HEK293 (cell line): ENCODE measurements at regions not wholly inside any gene's neighbourhood (a gene's known extent, or its start where the extent isn't known, plus 50 kb on each side); places are given as distances from the start of the nearest gene placed in this dataset.

Experiments used
- CTCF ChIA-PET: fragments of 350-600 bp; formaldehyde crosslinking; extraction: SDS; loops from one replicate; lab custom pipeline; 2021; ENCODE audit warnings: antibody characterized with exemption; lab: Yijun Ruan, JAX
- POLR2A ChIA-PET: fragments of 300-600 bp; formaldehyde crosslinking; extraction: SDS; loops from one replicate; lab custom pipeline; 2020; ENCODE audit warnings: antibody characterized with exemption, inconsistent platforms; lab: Yijun Ruan, JAX
- H3K27ac ChIP-seq: fragments of 200-500 bp; sonication (Bioruptor generic); 2 replicates; pipeline ENCODE4 v1.5.1; 2014; ENCODE audit warnings: low read depth, low read length, control low read depth, inconsistent platforms; ENCODE audit errors: extremely low read depth
- H3K36me3 ChIP-seq, 2 experiments: fragments of 200-500 bp in 1 of 2; sonication (Bioruptor generic) in 1 of 2; 1 replicate in 1 of 2; 2 replicates in 1 of 2; pipeline ENCODE4 v1.5.1; 2014 to 2017; ENCODE audit warnings: inconsistent platforms in 2 of 2, low read length in 2 of 2; ENCODE audit not compliant: control insufficient read depth in 2 of 2, insufficient read depth in 1 of 2
- H3K4me1 ChIP-seq: fragments of 200-500 bp; sonication (Bioruptor generic); 2 replicates; pipeline ENCODE4 v1.5.1; 2014; ENCODE audit warnings: mild to moderate bottlenecking, low read length, inconsistent platforms; ENCODE audit not compliant: control insufficient read depth, insufficient read depth
- H3K4me3 ChIP-seq: 2 replicates; pipeline ENCODE4 v1.5.1; 2011; ENCODE audit warnings: low read depth, mild to moderate bottlenecking, control low read depth, low read length, moderate library complexity
- H3K9me3 ChIP-seq: fragments of 200-500 bp; sonication (Bioruptor generic); 2 replicates; pipeline ENCODE4 v1.5.1; 2014; ENCODE audit warnings: low read depth, low read length, inconsistent platforms; ENCODE audit not compliant: control insufficient read depth, insufficient read depth
- HOXC10 ChIP-seq: sonication (generic); formaldehyde crosslinking; IDR thresholded peaks from 2 replicates; pipeline ENCODE4 v1.8.1; 2023; ENCODE audit warnings: mild to moderate bottlenecking, missing genetic modification reagents
- TRIM28 ChIP-seq: IDR thresholded peaks from 2 replicates; pipeline ENCODE4 v1.6.1; 2011; ENCODE audit warnings: low read length, control low read depth, borderline replicate concordance
- ZNF16 ChIP-seq: fragments of 450-650 bp; formaldehyde crosslinking; IDR thresholded peaks from 2 replicates; pipeline ENCODE4 v1.5.1; 2016; ENCODE audit warnings: low read depth, missing biosample characterization, missing genetic modification characterization
- ZNF2 ChIP-seq: fragments of 450-650 bp; formaldehyde crosslinking; IDR thresholded peaks from 2 replicates; pipeline ENCODE4 v1.5.1; 2016; ENCODE audit warnings: missing biosample characterization, missing genetic modification characterization
- ZNF214 ChIP-seq: fragments of 450-650 bp; formaldehyde crosslinking; IDR thresholded peaks from 2 replicates; pipeline ENCODE4 v1.5.1; 2017; ENCODE audit warnings: missing biosample characterization, mild to moderate bottlenecking, missing genetic modification characterization, borderline replicate concordance
- ZNF24 ChIP-seq: fragments of 450-650 bp; formaldehyde crosslinking; IDR thresholded peaks from 2 replicates; pipeline ENCODE4 v1.5.1; 2016; ENCODE audit warnings: missing biosample characterization, missing genetic modification characterization
- ZNF292 ChIP-seq: fragments of 450-650 bp; formaldehyde crosslinking; IDR thresholded peaks from 2 replicates; pipeline ENCODE4 v1.5.1; 2016; ENCODE audit warnings: low read depth, missing biosample characterization, missing genetic modification characterization, borderline replicate concordance
- ZNF350 ChIP-seq: fragments of 450-650 bp; formaldehyde crosslinking; IDR thresholded peaks from 2 replicates; pipeline ENCODE4 v1.5.0; 2017; ENCODE audit warnings: missing biosample characterization, mild to moderate bottlenecking, missing genetic modification characterization
- ZNF354C ChIP-seq: fragments of 450-650 bp; formaldehyde crosslinking; IDR thresholded peaks from 2 replicates; pipeline ENCODE4 v1.5.1; 2016; ENCODE audit warnings: missing biosample characterization, missing genetic modification characterization, low read depth, borderline replicate concordance
- ZNF404 ChIP-seq: fragments of 450-650 bp; formaldehyde crosslinking; IDR thresholded peaks from 2 replicates; pipeline ENCODE4 v1.5.1; 2017; ENCODE audit warnings: missing biosample characterization, missing genetic modification characterization
- ZNF423 ChIP-seq: fragments of 450-650 bp; formaldehyde crosslinking; IDR thresholded peaks from 2 replicates; pipeline ENCODE4 v1.5.1; 2016; ENCODE audit warnings: missing biosample characterization, missing genetic modification characterization
- ZNF48 ChIP-seq: fragments of 450-650 bp; formaldehyde crosslinking; IDR thresholded peaks from 2 replicates; pipeline ENCODE4 v1.5.1; 2016; ENCODE audit warnings: missing biosample characterization, missing genetic modification characterization
- ZNF518A ChIP-seq: fragments of 450-650 bp; formaldehyde crosslinking; conservative IDR thresholded peaks from 2 replicates; pipeline ENCODE4 v1.5.1; 2016; ENCODE audit warnings: low read depth, missing biosample characterization, missing genetic modification characterization
- ZNF521 ChIP-seq: fragments of 450-650 bp; formaldehyde crosslinking; IDR thresholded peaks from 2 replicates; pipeline ENCODE4 v1.5.1; 2017; ENCODE audit warnings: missing biosample characterization, mild to moderate bottlenecking, missing genetic modification characterization
- ZNF529 ChIP-seq: fragments of 450-650 bp; formaldehyde crosslinking; IDR thresholded peaks from 2 replicates; pipeline ENCODE4 v1.5.1; 2017; ENCODE audit warnings: missing genetic modification characterization, missing biosample characterization; ENCODE audit not compliant: insufficient replicate concordance
- ZNF555 ChIP-seq: fragments of 450-650 bp; formaldehyde crosslinking; conservative IDR thresholded peaks from 2 replicates; pipeline ENCODE4 v1.5.1; 2017; ENCODE audit warnings: missing biosample characterization, mild to moderate bottlenecking, missing genetic modification characterization, inconsistent platforms
- ZNF585B ChIP-seq: fragments of 450-650 bp; formaldehyde crosslinking; IDR thresholded peaks from 2 replicates; pipeline ENCODE4 v1.5.1; 2016; ENCODE audit warnings: missing biosample characterization, missing genetic modification characterization
- ZNF776 ChIP-seq: fragments of 450-650 bp; formaldehyde crosslinking; IDR thresholded peaks from 2 replicates; pipeline ENCODE4 v1.5.0; 2017; ENCODE audit warnings: missing biosample characterization, missing genetic modification characterization, borderline replicate concordance
- ZNF843 ChIP-seq: fragments of 450-650 bp; formaldehyde crosslinking; IDR thresholded peaks from 2 replicates; pipeline ENCODE4 v1.5.1; 2016; ENCODE audit warnings: missing biosample characterization, missing genetic modification characterization
- ZSCAN18 ChIP-seq: fragments of 450-650 bp; formaldehyde crosslinking; IDR thresholded peaks from 2 replicates; pipeline ENCODE4 v1.5.1; 2016; ENCODE audit warnings: missing biosample characterization, missing genetic modification characterization
- ZSCAN30 ChIP-seq: fragments of 450-650 bp; IDR thresholded peaks from 2 replicates; pipeline ENCODE4 v1.5.1; 2018; ENCODE audit warnings: missing biosample characterization, mild to moderate bottlenecking, missing genetic modification characterization, moderate library complexity
- TF ChIP-seq, protein P1 (sequence below): fragments of 450-650 bp; IDR thresholded peaks from 2 replicates; pipeline ENCODE4 v1.5.1; 2018; ENCODE audit warnings: missing biosample characterization, missing genetic modification characterization
- TF ChIP-seq, protein P2 (sequence below): fragments of 450-650 bp; formaldehyde crosslinking; IDR thresholded peaks from 2 replicates; pipeline ENCODE4 v1.5.1; 2016; ENCODE audit warnings: missing biosample characterization, missing genetic modification characterization
- TF ChIP-seq, protein P3 (sequence below): fragments of 450-650 bp; formaldehyde crosslinking; IDR thresholded peaks from 2 replicates; pipeline ENCODE4 v1.5.1; 2016; ENCODE audit warnings: missing biosample characterization, missing genetic modification characterization

DNA sequence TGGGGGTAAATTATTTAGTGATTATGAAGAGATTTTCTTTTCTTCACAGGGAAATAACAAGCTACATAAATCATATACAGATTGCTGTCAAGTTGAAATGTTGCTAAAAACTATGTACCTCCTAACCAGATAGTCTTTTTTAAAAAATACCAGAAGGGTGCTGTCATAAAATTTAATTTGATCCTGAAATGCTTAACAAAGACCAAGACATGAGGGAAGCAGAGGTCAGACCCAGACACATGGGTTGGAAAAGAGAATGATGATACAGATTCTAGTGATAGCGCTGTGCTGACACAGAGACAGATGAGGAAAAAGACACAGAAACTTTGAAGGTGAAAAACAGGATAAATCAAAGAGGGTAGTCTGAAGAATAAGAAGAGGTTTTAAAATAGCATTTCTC is 573.1 kb downstream of the HACE1 start (continued):
- TF ChIP-seq ZNF518A (no peak), HOXC10 (CRISPR knock-in tag) (no peak)
- TF ChIP-seq, all 188 proteins: peak for 0

DNA sequence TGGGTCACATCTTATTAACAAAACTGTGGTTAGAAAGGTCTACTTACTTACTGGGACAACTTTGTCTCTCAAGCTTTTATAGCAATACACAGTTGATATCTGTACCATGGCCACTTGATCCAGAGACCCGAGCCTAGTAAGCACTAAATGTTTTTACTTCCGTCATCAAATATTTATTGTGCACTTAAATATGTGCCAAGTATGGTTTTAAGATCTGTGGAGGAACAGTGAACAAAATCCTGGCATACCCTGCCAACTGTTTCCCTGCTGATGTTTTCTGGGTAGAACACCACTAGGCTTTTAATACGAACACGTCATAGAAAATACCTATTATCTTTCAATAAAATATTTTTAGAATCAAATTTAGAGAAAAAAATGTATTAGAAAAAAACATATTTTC is 574.8 kb downstream of the HACE1 start:
- CTCF ChIA-PET, result no interaction called here
- no peak overlapping the region for H3K4me3 ChIP-seq
- POLR2A ChIA-PET, result no interaction called here
- no peak for TF ChIP-seq ZNF585B (tag by site-specific recombination)
- no peak for TF ChIP-seq ZNF529
- TF ChIP-seq, protein P1, sequence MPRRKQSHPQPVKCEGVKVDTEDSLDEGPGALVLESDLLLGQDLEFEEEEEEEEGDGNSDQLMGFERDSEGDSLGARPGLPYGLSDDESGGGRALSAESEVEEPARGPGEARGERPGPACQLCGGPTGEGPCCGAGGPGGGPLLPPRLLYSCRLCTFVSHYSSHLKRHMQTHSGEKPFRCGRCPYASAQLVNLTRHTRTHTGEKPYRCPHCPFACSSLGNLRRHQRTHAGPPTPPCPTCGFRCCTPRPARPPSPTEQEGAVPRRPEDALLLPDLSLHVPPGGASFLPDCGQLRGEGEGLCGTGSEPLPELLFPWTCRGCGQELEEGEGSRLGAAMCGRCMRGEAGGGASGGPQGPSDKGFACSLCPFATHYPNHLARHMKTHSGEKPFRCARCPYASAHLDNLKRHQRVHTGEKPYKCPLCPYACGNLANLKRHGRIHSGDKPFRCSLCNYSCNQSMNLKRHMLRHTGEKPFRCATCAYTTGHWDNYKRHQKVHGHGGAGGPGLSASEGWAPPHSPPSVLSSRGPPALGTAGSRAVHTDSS (tag by site-specific recombination), result no peak
- no peak for TF ChIP-seq ZNF16
- TF ChIP-seq ZNF2 (tag by site-specific recombination), result no peak
- TF ChIP-seq ZNF350 (tag by site-specific recombination), result no peak
- no peak for TF ChIP-seq ZNF48
- TF ChIP-seq ZNF555 (tag by site-specific recombination), result no peak
- no peak for TF ChIP-seq ZSCAN30 (tag by site-specific recombination)
- TF ChIP-seq ZNF776 (tag by site-specific recombination), result no peak
- no peak for TF ChIP-seq ZNF292 (tag by site-specific recombination)
- no peak for TF ChIP-seq TRIM28
- no peak for TF ChIP-seq ZNF404 (tag by site-specific recombination)
- no peak for TF ChIP-seq ZNF843 (tag by site-specific recombination)
- no peak for TF ChIP-seq ZNF521
- no peaks in the 10 kb centered on the region for H3K36me3 ChIP-seq
- H3K27ac ChIP-seq, result no peak overlapping the region
- no peaks in the 10 kb centered on the region for H3K9me3 ChIP-seq
- no peaks in the 10 kb centered on the region for H3K4me1 ChIP-seq

DNA sequence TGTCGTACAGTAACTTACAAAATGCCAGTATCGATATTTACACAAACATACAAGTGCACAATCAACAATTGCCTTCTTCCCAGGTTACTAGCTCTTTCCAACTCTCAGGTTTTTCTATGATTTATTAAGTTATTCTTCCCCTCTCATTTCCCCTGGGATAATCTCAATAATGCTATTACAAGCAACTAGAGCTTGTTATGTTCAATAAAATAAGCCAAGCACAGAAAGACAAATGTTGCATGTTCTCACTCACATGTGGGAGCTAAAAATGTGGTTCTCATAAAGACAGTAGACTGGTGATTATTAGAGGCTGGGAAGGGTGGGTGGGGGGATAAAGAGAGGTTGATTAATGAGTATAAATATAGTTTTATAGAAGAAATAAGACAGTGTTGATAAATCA is 577.1 kb downstream of the HACE1 start:
- CTCF ChIA-PET, result interaction anchor here (1.5 to 1.6 kb wide), 2 partner anchors 41 to 43 kb away, joined by 4 read pairs; no protein-coding TSS in a partner anchor
- POLR2A ChIA-PET, result no interaction called here
- Histone ChIP-seq H3K4me3 (no peak overlapping the region), H3K36me3 (no peaks in the 10 kb centered on the region), H3K27ac (no peak overlapping the region), H3K9me3 (no peaks in the 10 kb centered on the region), H3K4me1 (no peaks in the 10 kb centered on the region)
- TF ChIP-seq, protein P2, sequence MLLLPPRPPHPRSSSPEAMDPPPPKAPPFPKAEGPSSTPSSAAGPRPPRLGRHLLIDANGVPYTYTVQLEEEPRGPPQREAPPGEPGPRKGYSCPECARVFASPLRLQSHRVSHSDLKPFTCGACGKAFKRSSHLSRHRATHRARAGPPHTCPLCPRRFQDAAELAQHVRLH (tag by site-specific recombination), result no peak
- TF ChIP-seq ZNF354C (tag by site-specific recombination) (no peak), ZSCAN18 (tag by site-specific recombination) (no peak), ZNF24 (tag by site-specific recombination) (no peak), ZNF214 (tag by site-specific recombination) (no peak), ZNF585B (tag by site-specific recombination) (no peak), ZNF423 (tag by site-specific recombination) (no peak)
- TF ChIP-seq, protein P3, sequence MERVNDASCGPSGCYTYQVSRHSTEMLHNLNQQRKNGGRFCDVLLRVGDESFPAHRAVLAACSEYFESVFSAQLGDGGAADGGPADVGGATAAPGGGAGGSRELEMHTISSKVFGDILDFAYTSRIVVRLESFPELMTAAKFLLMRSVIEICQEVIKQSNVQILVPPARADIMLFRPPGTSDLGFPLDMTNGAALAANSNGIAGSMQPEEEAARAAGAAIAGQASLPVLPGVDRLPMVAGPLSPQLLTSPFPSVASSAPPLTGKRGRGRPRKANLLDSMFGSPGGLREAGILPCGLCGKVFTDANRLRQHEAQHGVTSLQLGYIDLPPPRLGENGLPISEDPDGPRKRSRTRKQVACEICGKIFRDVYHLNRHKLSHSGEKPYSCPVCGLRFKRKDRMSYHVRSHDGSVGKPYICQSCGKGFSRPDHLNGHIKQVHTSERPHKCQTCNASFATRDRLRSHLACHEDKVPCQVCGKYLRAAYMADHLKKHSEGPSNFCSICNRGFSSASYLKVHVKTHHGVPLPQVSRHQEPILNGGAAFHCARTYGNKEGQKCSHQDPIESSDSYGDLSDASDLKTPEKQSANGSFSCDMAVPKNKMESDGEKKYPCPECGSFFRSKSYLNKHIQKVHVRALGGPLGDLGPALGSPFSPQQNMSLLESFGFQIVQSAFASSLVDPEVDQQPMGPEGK (tag by site-specific recombination), result no peak
